HK-2 (cell line): ENCODE measurements at regions not wholly inside any gene's neighbourhood (a gene's known extent, or its start where the extent isn't known, plus 50 kb on each side); places are given as distances from the start of the nearest gene placed in this dataset.
"Not testable (repeated sequence)": the region's sequence is repeated elsewhere in the genome, so short reads cannot be mapped to it uniquely, and the experiment has no call there.

Source experiments
- DNase-seq: peaks from one replicate; pipeline ENCODE4 v3.0.0-alpha.2; 2018; ENCODE audit not compliant: unreplicated experiment

GRCh38 chr4:114087596-114088230 lies 108.3 kb upstream of the ARSJ start:
- DNase-seq, result no peak

- no peak for DNase-seq
Observed at GRCh38 chr4:114088481-114088880, 109.0 kb upstream of the ARSJ start.

- DNase-seq, result no peak
Observed at GRCh38 chr4:114091546-114091945, 112.1 kb upstream of the ARSJ start.

GRCh38 chr4:114093221-114093715 lies 113.8 kb upstream of the ARSJ start:
- no peak for DNase-seq

- DNase-seq, result no peak
Observed at GRCh38 chr4:114100288-114101031, 121.0 kb upstream of the ARSJ start.

GRCh38 chr4:114103908-114104307 lies 124.5 kb upstream of the ARSJ start:
- DNase-seq, result no peak

- no peak for DNase-seq
Observed at GRCh38 chr4:114108869-114109268, 129.4 kb upstream of the ARSJ start.

- DNase-seq, result no peak
Observed at GRCh38 chr4:114109776-114110175, 130.3 kb upstream of the ARSJ start.

GRCh38 chr4:114115526-114115925 lies 136.1 kb upstream of the ARSJ start:
- no peak for DNase-seq

GRCh38 chr4:114116861-114117260 lies 137.4 kb upstream of the ARSJ start:
- DNase-seq, result no peak

GRCh38 chr4:114121221-114121620 lies 141.8 kb upstream of the ARSJ start:
- no peak for DNase-seq

- no peak for DNase-seq
Observed at GRCh38 chr4:114132199-114132598, 152.8 kb upstream of the ARSJ start.

- DNase-seq, result no peak
Observed at GRCh38 chr4:114132830-114133229, 153.4 kb upstream of the ARSJ start.

GRCh38 chr4:114136069-114136468 lies 156.6 kb upstream of the ARSJ start:
- DNase-seq, result no peak

GRCh38 chr4:114137984-114138383 lies 158.5 kb upstream of the ARSJ start:
- no peak for DNase-seq

GRCh38 chr4:114146947-114147618 lies 167.6 kb upstream of the ARSJ start:
- no peak for DNase-seq

- DNase-seq, result not testable (repeated sequence)
Observed at GRCh38 chr4:114147619-114148208, 168.3 kb upstream of the ARSJ start.

GRCh38 chr4:114148372-114149070 lies 169.1 kb upstream of the ARSJ start:
- not testable (repeated sequence) for DNase-seq

- no peak for DNase-seq
Observed at GRCh38 chr4:114156371-114156770, 176.9 kb upstream of the ARSJ start.

GRCh38 chr4:114161809-114162208 lies 182.4 kb upstream of the ARSJ start:
- no peak for DNase-seq

GRCh38 chr4:114163051-114163450 lies 183.6 kb upstream of the ARSJ start:
- no peak for DNase-seq

- DNase-seq, result no peak
Observed at GRCh38 chr4:114173968-114174367, 194.5 kb upstream of the ARSJ start.
